Skeletal muscle satellite cell (primary cell): ENCODE measurements at regions not wholly inside any gene's neighbourhood (a gene's known extent, or its start where the extent isn't known, plus 50 kb on each side); places are given as distances from the start of the nearest gene placed in this dataset.
"Not testable (repeated sequence)": the region's sequence is repeated elsewhere in the genome, so short reads cannot be mapped to it uniquely, and the experiment has no call there.

Experiments
- H3K27me3 ChIP-seq: 2 replicates; pipeline ENCODE4 v1.7.0; 2013; ENCODE audit warnings: low read length; ENCODE audit not compliant: control insufficient read depth, insufficient read depth
- H3K36me3 ChIP-seq: 2 replicates; pipeline ENCODE4 v1.7.0; 2013; ENCODE audit warnings: mild to moderate bottlenecking, control low read depth, low read length; ENCODE audit not compliant: insufficient read depth
- H3K4me1 ChIP-seq: 2 replicates; pipeline ENCODE4 v1.7.0; 2013; ENCODE audit warnings: low read length; ENCODE audit not compliant: control insufficient read depth, insufficient read depth
- H3K4me2 ChIP-seq: 2 replicates; pipeline ENCODE4 v1.7.0; 2013; ENCODE audit warnings: mild to moderate bottlenecking, low read length
- H3K4me3 ChIP-seq: 2 replicates; pipeline ENCODE4 v1.7.0; 2013; ENCODE audit warnings: low read length
- H3K9ac ChIP-seq: 2 replicates; pipeline ENCODE4 v1.7.0; 2013; ENCODE audit warnings: mild to moderate bottlenecking, low read depth, low read length, moderate library complexity
- H3K9me3 ChIP-seq: replicated peaks from 2 replicates; pipeline ENCODE4 v1.7.0; 2013; ENCODE audit warnings: mild to moderate bottlenecking, control low read depth, low read length

GRCh38 chr10:78342827-78343653 is 309.4 kb downstream of the RPS24 start:
- H3K4me3 ChIP-seq: no peak overlapping the region

GRCh38 chr10:78344257-78344656 is 310.6 kb downstream of the RPS24 start:
- H3K4me1 ChIP-seq, H3K4me2 ChIP-seq, H3K36me3 ChIP-seq, H3K9ac ChIP-seq, H3K9me3 ChIP-seq, H3K4me3 ChIP-seq: not testable (repeated sequence)
- H3K27me3 ChIP-seq: peaks cover 12% of the 10 kb centered on the region

More at GRCh38 chr10:78342827-78343653, 309.4 kb downstream of the RPS24 start:
- H3K36me3 ChIP-seq: no peaks in the 10 kb centered on the region
- peaks cover 20% of the 10 kb centered on the region for H3K27me3 ChIP-seq
- no peak overlapping the region for H3K9ac ChIP-seq
- H3K4me2 ChIP-seq: no peak overlapping the region
- H3K9me3 ChIP-seq: no peaks in the 10 kb centered on the region
- no peaks in the 10 kb centered on the region for H3K4me1 ChIP-seq

GRCh38 chr10:78345515-78345914 is 311.9 kb downstream of the RPS24 start:
- not testable (repeated sequence) for H3K9ac ChIP-seq, H3K4me3 ChIP-seq, H3K4me1 ChIP-seq, H3K4me2 ChIP-seq, H3K36me3 ChIP-seq, H3K9me3 ChIP-seq
- peaks cover 21% of the 10 kb centered on the region for H3K27me3 ChIP-seq

GRCh38 chr10:78346721-78347120 is 313.1 kb downstream of the RPS24 start:
- H3K4me3 ChIP-seq: no peak overlapping the region
- H3K4me1 ChIP-seq: no peaks in the 10 kb centered on the region
- no peaks in the 10 kb centered on the region for H3K9me3 ChIP-seq
- H3K4me2 ChIP-seq: no peak overlapping the region
- H3K36me3 ChIP-seq: no peaks in the 10 kb centered on the region
- no peak overlapping the region for H3K9ac ChIP-seq
- H3K27me3 ChIP-seq: peaks cover 31% of the 10 kb centered on the region

- no peak overlapping the region for H3K9ac ChIP-seq
- no peaks in the 10 kb centered on the region for H3K4me1 ChIP-seq
- peaks cover 37% of the 10 kb centered on the region for H3K27me3 ChIP-seq
- no peak overlapping the region for H3K4me2 ChIP-seq
- H3K9me3 ChIP-seq: no peaks in the 10 kb centered on the region
- no peak overlapping the region for H3K4me3 ChIP-seq
- no peaks in the 10 kb centered on the region for H3K36me3 ChIP-seq
Observed at GRCh38 chr10:78348411-78349164, 314.9 kb downstream of the RPS24 start.

GRCh38 chr10:78349165-78349516 is 315.5 kb downstream of the RPS24 start:
- no peaks in the 10 kb centered on the region for H3K4me1 ChIP-seq
- no peak overlapping the region for H3K9ac ChIP-seq
- H3K36me3 ChIP-seq: no peaks in the 10 kb centered on the region
- H3K4me2 ChIP-seq: no peak overlapping the region
- no peaks in the 10 kb centered on the region for H3K9me3 ChIP-seq
- peaks cover 37% of the 10 kb centered on the region for H3K27me3 ChIP-seq
- no peak overlapping the region for H3K4me3 ChIP-seq

- Histone ChIP-seq H3K4me3 (no peak overlapping the region), H3K4me2 (no peak overlapping the region), H3K9ac (no peak overlapping the region), H3K9me3 (no peaks in the 10 kb centered on the region), H3K36me3 (no peaks in the 10 kb centered on the region), H3K4me1 (no peaks in the 10 kb centered on the region), H3K27me3 (peaks cover 37% of the 10 kb centered on the region)
Observed at GRCh38 chr10:78349911-78350663, 316.4 kb downstream of the RPS24 start.

- H3K4me1 ChIP-seq: no peaks in the 10 kb centered on the region
- H3K9ac ChIP-seq: no peak overlapping the region
- no peak overlapping the region for H3K4me2 ChIP-seq
- H3K27me3 ChIP-seq: peaks cover 35% of the 10 kb centered on the region
- no peaks in the 10 kb centered on the region for H3K9me3 ChIP-seq
- no peaks in the 10 kb centered on the region for H3K36me3 ChIP-seq
- no peak overlapping the region for H3K4me3 ChIP-seq
Observed at GRCh38 chr10:78351283-78351682, 317.6 kb downstream of the RPS24 start.

GRCh38 chr10:78351809-78352208 is 318.1 kb downstream of the RPS24 start:
- no peaks in the 10 kb centered on the region for H3K36me3 ChIP-seq
- H3K27me3 ChIP-seq: peaks cover 39% of the 10 kb centered on the region
- H3K4me2 ChIP-seq: no peak overlapping the region
- no peak overlapping the region for H3K9ac ChIP-seq
- H3K9me3 ChIP-seq: no peaks in the 10 kb centered on the region
- H3K4me3 ChIP-seq: no peak overlapping the region
- no peaks in the 10 kb centered on the region for H3K4me1 ChIP-seq

- Histone ChIP-seq H3K4me2 (no peak overlapping the region), H3K27me3 (peaks cover 49% of the 10 kb centered on the region), H3K4me1 (no peaks in the 10 kb centered on the region), H3K9me3 (no peaks in the 10 kb centered on the region), H3K36me3 (no peaks in the 10 kb centered on the region), H3K9ac (no peak overlapping the region), H3K4me3 (no peak overlapping the region)
Observed at GRCh38 chr10:78353636-78354035, 320.0 kb downstream of the RPS24 start.

- Histone ChIP-seq H3K4me3 (no peak overlapping the region), H3K9me3 (no peaks in the 10 kb centered on the region), H3K27me3 (peaks cover 53% of the 10 kb centered on the region), H3K4me1 (no peaks in the 10 kb centered on the region), H3K9ac (no peak overlapping the region), H3K36me3 (no peaks in the 10 kb centered on the region), H3K4me2 (no peak overlapping the region)
Observed at GRCh38 chr10:78354101-78354500, 320.4 kb downstream of the RPS24 start.
